GM19238 (cell line): ENCODE measurements at regions not wholly inside any gene's neighbourhood (a gene's known extent, or its start where the extent isn't known, plus 50 kb on each side); places are given as distances from the start of the nearest gene placed in this dataset.

Experiments used
- DNase-seq: peaks from one replicate; pipeline ENCODE4 v3.0.0; 2011; ENCODE audit warnings: low spot score; ENCODE audit not compliant: insufficient read length

GRCh38 chr5:14988223-14988622, 116.6 kb upstream of the ANKH start:
- DNase-seq: no peak

- no peak for DNase-seq
Observed at GRCh38 chr5:14986413-14986812, 114.8 kb upstream of the ANKH start.

GRCh38 chr5:14983666-14984441, 112.3 kb upstream of the ANKH start:
- DNase-seq: no peak

GRCh38 chr5:14980698-14981097, 109.1 kb upstream of the ANKH start:
- no peak for DNase-seq

GRCh38 chr5:14977058-14977685, 105.6 kb upstream of the ANKH start:
- no peak for DNase-seq

- no peak for DNase-seq
Observed at GRCh38 chr5:14976486-14976885, 104.9 kb upstream of the ANKH start.

- DNase-seq: no peak
Observed at GRCh38 chr5:14971873-14972272, 100.3 kb upstream of the ANKH start.

- no peak for DNase-seq
Observed at GRCh38 chr5:14968796-14969195, 97.2 kb upstream of the ANKH start.

- no peak for DNase-seq
Observed at GRCh38 chr5:14967166-14967565, 95.6 kb upstream of the ANKH start.

- no peak for DNase-seq
Observed at GRCh38 chr5:14965815-14966214, 94.2 kb upstream of the ANKH start.

- no peak for DNase-seq
Observed at GRCh38 chr5:14962604-14963003, 91.0 kb upstream of the ANKH start.

GRCh38 chr5:14960120-14960462, 88.5 kb upstream of the ANKH start:
- DNase-seq: no peak

GRCh38 chr5:14959399-14960119, 88.0 kb upstream of the ANKH start:
- no peak for DNase-seq

- no peak for DNase-seq
Observed at GRCh38 chr5:14958188-14958587, 86.6 kb upstream of the ANKH start.

- DNase-seq: no peak
Observed at GRCh38 chr5:14956423-14957046, 85.0 kb upstream of the ANKH start.

- DNase-seq: no peak
Observed at GRCh38 chr5:14954616-14955343, 83.2 kb upstream of the ANKH start.

- DNase-seq: no peak
Observed at GRCh38 chr5:14954216-14954615, 82.6 kb upstream of the ANKH start.

GRCh38 chr5:14953075-14953607, 81.6 kb upstream of the ANKH start:
- no peak for DNase-seq

GRCh38 chr5:14948383-14948782, 76.8 kb upstream of the ANKH start:
- DNase-seq: no peak

- DNase-seq: no peak
Observed at GRCh38 chr5:14946815-14947620, 75.4 kb upstream of the ANKH start.
